GM21619 (cell line): ENCODE measurements at regions not wholly inside any gene's neighbourhood (a gene's known extent, or its start where the extent isn't known, plus 50 kb on each side); places are given as distances from the start of the nearest gene placed in this dataset.

Experiments
- ATAC-seq: cut with Tn5 transposase; IDR thresholded peaks from one replicate; pipeline ENCODE4 v1.9.1; 2021; ENCODE audit not compliant: unreplicated experiment

- ATAC-seq, result no peak
Measured at GRCh38 chr14:71273366-71273765, 366.1 kb downstream of the PCNX1 start.

GRCh38 chr14:71284048-71284447 is 376.8 kb downstream of the PCNX1 start:
- ATAC-seq, result no peak

- no peak for ATAC-seq
Measured at GRCh38 chr14:71286126-71286525, 378.9 kb downstream of the PCNX1 start.

- no peak for ATAC-seq
Measured at GRCh38 chr14:71287567-71287966, 380.3 kb downstream of the PCNX1 start.

- peak; percentile 82 for ATAC-seq
Measured at GRCh38 chr14:71289536-71289935, 382.3 kb downstream of the PCNX1 start.

GRCh38 chr14:71290301-71290700 is 383.0 kb downstream of the PCNX1 start:
- no peak for ATAC-seq

GRCh38 chr14:71290960-71291466 is 383.8 kb downstream of the PCNX1 start:
- peak; percentile 66 for ATAC-seq

- ATAC-seq, result no peak
Measured at GRCh38 chr14:71296184-71296583, 388.9 kb downstream of the PCNX1 start.

GRCh38 chr14:71300566-71301330 is 393.5 kb downstream of the PCNX1 start:
- ATAC-seq, result no peak

- ATAC-seq, result no peak
Measured at GRCh38 chr14:71301611-71302010, 394.4 kb downstream of the PCNX1 start.

- no peak for ATAC-seq
Measured at GRCh38 chr14:71304690-71305089, 397.4 kb downstream of the PCNX1 start.

- ATAC-seq, result no peak
Measured at GRCh38 chr14:71308671-71309070, 401.4 kb downstream of the PCNX1 start.

GRCh38 chr14:71309756-71310155 is 402.5 kb downstream of the PCNX1 start:
- no peak for ATAC-seq

- ATAC-seq, result no peak
Measured at GRCh38 chr14:71311061-71311460, 403.8 kb downstream of the PCNX1 start.

GRCh38 chr14:71314717-71315116 is 407.5 kb downstream of the PCNX1 start:
- no peak for ATAC-seq

GRCh38 chr14:71317385-71318096 is 410.3 kb downstream of the PCNX1 start:
- no peak for ATAC-seq

GRCh38 chr14:71318097-71318459 is 410.8 kb downstream of the PCNX1 start:
- no peak for ATAC-seq

GRCh38 chr14:71319666-71320065 is 412.4 kb downstream of the PCNX1 start:
- ATAC-seq, result no peak

GRCh38 chr14:71320107-71320733 is 413.0 kb downstream of the PCNX1 start, which contains the start of gene SIPA1L1:
Gene SIPA1L1 (plus strand): TSS chr14:71320476.
- peak; percentile 74 for ATAC-seq

GRCh38 chr14:71320734-71321573 is 413.7 kb downstream of the PCNX1 start:
- peak; percentile 24 for ATAC-seq
